Activated CD8-positive, alpha-beta T cell treated with anti-CD3 and anti-CD28 coated beads for 36 hours (primary cell): ENCODE measurements at regions not wholly inside any gene's neighbourhood (a gene's known extent, or its start where the extent isn't known, plus 50 kb on each side); places are given as distances from the start of the nearest gene placed in this dataset.

Experiments
- ATAC-seq: fragments of 200-7000 bp; cut with Tn5 transposase; one replicate; pipeline ENCODE4 v1.10.0; 2021; ENCODE audit warnings: mild to moderate bottlenecking, moderate library complexity
- CTCF ChIA-PET: fragments of 350-600 bp; sonication (Branson Sonifier 250); formaldehyde crosslinking; loops from one replicate; lab custom pipeline; 2021; ENCODE audit warnings: antibody characterized with exemption; lab: Charles Lee
- POLR2A ChIA-PET: fragments of 350-600 bp; sonication (Branson Sonifier 250); formaldehyde crosslinking; loops from one replicate; lab custom pipeline; 2021; ENCODE audit warnings: antibody characterized with exemption; lab: Charles Lee
- DNase-seq: peaks from one replicate; pipeline ENCODE4 v3.0.0-alpha.2; 2020
- H3K27ac Mint-ChIP-seq: one replicate; pipeline ENCODE4 v1.8.0; 2021; ENCODE audit warnings: mild to moderate bottlenecking, mixed read lengths
- H3K27me3 Mint-ChIP-seq: one replicate; pipeline ENCODE4 v1.8.0; 2021; ENCODE audit warnings: mixed read lengths
- H3K36me3 Mint-ChIP-seq: one replicate; pipeline ENCODE4 v1.8.0; 2021; ENCODE audit warnings: low read depth, mixed read lengths
- H3K4me1 Mint-ChIP-seq: one replicate; pipeline ENCODE4 v1.8.0; 2021; ENCODE audit warnings: low read depth, mixed read lengths
- H3K4me3 Mint-ChIP-seq: one replicate; pipeline ENCODE4 v1.8.0; 2021; ENCODE audit warnings: mild to moderate bottlenecking, moderate library complexity, mixed read lengths
- H3K9me3 Mint-ChIP-seq: one replicate; pipeline ENCODE4 v1.8.0; 2021; ENCODE audit warnings: mixed read lengths
- intact Hi-C: fragments of 100-400 bp; cut with micrococcal nuclease; formaldehyde crosslinking; loops from one replicate; pipeline ENCODE4 v1.10.0; 2022
- TF ChIP-seq, protein P1 (sequence below): fragments of 200-600 bp; IDR thresholded peaks from one replicate; pipeline ENCODE4 v1.8.0; 2022; ENCODE audit warnings: antibody characterized with exemption, mild to moderate bottlenecking

DNA sequence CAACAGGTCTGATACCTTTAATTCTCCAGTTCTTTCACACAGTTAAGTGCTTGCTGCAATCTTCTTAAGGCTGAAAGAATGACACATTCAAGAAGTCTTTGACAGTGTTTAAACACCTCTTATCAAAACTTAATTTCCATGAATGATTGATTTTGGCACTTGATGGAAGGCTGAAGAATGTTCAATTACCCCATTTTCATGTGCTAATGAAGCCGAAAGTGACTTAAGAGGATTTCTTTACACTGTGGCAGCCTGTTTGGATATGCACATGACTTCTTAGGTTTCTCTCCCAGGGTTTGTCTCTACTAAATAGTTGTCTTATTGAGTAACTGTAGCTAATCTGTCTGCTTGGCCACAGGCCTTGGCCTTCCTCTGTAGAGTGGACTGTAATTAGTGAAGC is 81.1 kb upstream of the PRDM1 start:
- Mint-ChIP-seq H3K4me3 (no peak overlapping the region), H3K27ac (no peak overlapping the region), H3K27me3 (peaks cover 32% of the 10 kb centered on the region), H3K36me3 (no peaks in the 10 kb centered on the region), H3K9me3 (no peaks in the 10 kb centered on the region), H3K4me1 (no peaks in the 10 kb centered on the region)
- intact Hi-C loops, result no loop called here
- TF ChIP-seq, protein P1, sequence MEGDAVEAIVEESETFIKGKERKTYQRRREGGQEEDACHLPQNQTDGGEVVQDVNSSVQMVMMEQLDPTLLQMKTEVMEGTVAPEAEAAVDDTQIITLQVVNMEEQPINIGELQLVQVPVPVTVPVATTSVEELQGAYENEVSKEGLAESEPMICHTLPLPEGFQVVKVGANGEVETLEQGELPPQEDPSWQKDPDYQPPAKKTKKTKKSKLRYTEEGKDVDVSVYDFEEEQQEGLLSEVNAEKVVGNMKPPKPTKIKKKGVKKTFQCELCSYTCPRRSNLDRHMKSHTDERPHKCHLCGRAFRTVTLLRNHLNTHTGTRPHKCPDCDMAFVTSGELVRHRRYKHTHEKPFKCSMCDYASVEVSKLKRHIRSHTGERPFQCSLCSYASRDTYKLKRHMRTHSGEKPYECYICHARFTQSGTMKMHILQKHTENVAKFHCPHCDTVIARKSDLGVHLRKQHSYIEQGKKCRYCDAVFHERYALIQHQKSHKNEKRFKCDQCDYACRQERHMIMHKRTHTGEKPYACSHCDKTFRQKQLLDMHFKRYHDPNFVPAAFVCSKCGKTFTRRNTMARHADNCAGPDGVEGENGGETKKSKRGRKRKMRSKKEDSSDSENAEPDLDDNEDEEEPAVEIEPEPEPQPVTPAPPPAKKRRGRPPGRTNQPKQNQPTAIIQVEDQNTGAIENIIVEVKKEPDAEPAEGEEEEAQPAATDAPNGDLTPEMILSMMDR, result no peak
- DNase-seq (no peak), ATAC-seq (no peak)
- POLR2A ChIA-PET, result no interaction called here
- CTCF ChIA-PET, result no interaction called here

- ChIA-PET POLR2A (no interaction called here), CTCF (interaction anchor here (0.9 kb wide), 1 partner anchor 12 kb away, joined by 3 read pairs; no protein-coding TSS in a partner anchor)
- Mint-ChIP-seq H3K9me3 (no peaks in the 10 kb centered on the region), H3K4me3 (no peak overlapping the region), H3K36me3 (no peaks in the 10 kb centered on the region), H3K27me3 (peaks cover 39% of the 10 kb centered on the region), H3K27ac (no peak overlapping the region), H3K4me1 (no peaks in the 10 kb centered on the region)
- intact Hi-C loops, result no loop called here
- DNase-seq (no peak), ATAC-seq (no peak)
- TF ChIP-seq, protein P1, result no peak
Measured at GRCh38 chr6:106003268-106003987, 82.7 kb upstream of the PRDM1 start.

GRCh38 chr6:106002005-106002404 is 84.1 kb upstream of the PRDM1 start:
- no peak overlapping the region for H3K27ac Mint-ChIP-seq
- no peak overlapping the region for H3K4me3 Mint-ChIP-seq
- H3K4me1 Mint-ChIP-seq, result no peaks in the 10 kb centered on the region
- no peak for DNase-seq
- H3K27me3 Mint-ChIP-seq, result peaks cover 49% of the 10 kb centered on the region
- intact Hi-C loops, result no loop called here
- ChIA-PET CTCF (no interaction called here), POLR2A (no interaction called here)
- no peaks in the 10 kb centered on the region for H3K36me3 Mint-ChIP-seq
- TF ChIP-seq, protein P1, result no peak
- ATAC-seq, result no peak
- H3K9me3 Mint-ChIP-seq, result no peaks in the 10 kb centered on the region

DNA sequence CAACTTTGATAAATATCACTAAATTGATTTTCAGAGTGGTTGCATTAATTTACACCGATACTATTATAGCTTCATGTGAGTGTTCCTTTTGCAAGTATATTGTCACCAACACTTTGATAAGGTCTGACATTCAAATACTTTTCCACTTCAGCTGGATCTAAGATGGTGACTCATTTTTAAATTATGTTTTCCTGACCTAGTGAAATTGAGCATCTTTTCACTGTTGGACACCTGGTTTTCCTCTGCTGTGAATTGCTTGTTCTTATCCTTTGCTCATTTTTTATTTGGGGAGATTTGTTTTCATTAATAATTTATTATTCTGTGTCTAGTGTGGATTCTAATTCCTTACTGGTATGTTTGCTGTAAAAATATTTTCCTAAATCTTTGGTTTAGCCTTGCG is 85.2 kb upstream of the PRDM1 start:
- no peak for DNase-seq
- ATAC-seq, result no peak
- Mint-ChIP-seq H3K27ac (no peak overlapping the region), H3K4me1 (no peaks in the 10 kb centered on the region), H3K4me3 (no peak overlapping the region), H3K9me3 (no peaks in the 10 kb centered on the region), H3K27me3 (peaks cover 57% of the 10 kb centered on the region), H3K36me3 (no peaks in the 10 kb centered on the region)
- TF ChIP-seq, protein P1, result no peak
- intact Hi-C loops, result no loop called here
- POLR2A ChIA-PET, result interaction anchor here (0.9 kb wide), 1 partner anchor 332 kb away, joined by 3 read pairs; no protein-coding TSS in a partner anchor
- CTCF ChIA-PET, result interaction anchor here (0.9 kb wide), 1 partner anchor 14 kb away, joined by 3 read pairs; no protein-coding TSS in a partner anchor

- Mint-ChIP-seq H3K27me3 (peaks cover 61% of the 10 kb centered on the region), H3K4me3 (no peak overlapping the region), H3K9me3 (no peaks in the 10 kb centered on the region), H3K36me3 (no peaks in the 10 kb centered on the region), H3K4me1 (peaks cover 13% of the 10 kb centered on the region), H3K27ac (no peak overlapping the region)
- TF ChIP-seq, protein P1, result no peak
- ChIA-PET CTCF (interaction anchor here (1.3 kb wide), 1 partner anchor 513 kb away, joined by 4 read pairs; no protein-coding TSS in a partner anchor), POLR2A (interaction anchor here (0.8 to 1.6 kb wide), 2 partner anchors 13 to 17 kb away, joined by 3 read pairs; no protein-coding TSS in a partner anchor)
- DNase-seq (no peak), ATAC-seq (no peak)
- intact Hi-C loops, result no loop called here
Measured at GRCh38 chr6:105997482-105997881, 88.7 kb upstream of the PRDM1 start.
